PFSK-1 (cell line): ENCODE measurements at regions not wholly inside any gene's neighbourhood (a gene's known extent, or its start where the extent isn't known, plus 50 kb on each side); places are given as distances from the start of the nearest gene placed in this dataset.

Experiments used
- TAF1 ChIP-seq: IDR thresholded peaks from 2 replicates; pipeline ENCODE4 v1.6.1; 2012; ENCODE audit warnings: low read length, control low read depth, borderline replicate concordance; ENCODE audit not compliant: insufficient read depth
- TF ChIP-seq, protein P1 (sequence below), 2 experiments: IDR thresholded peaks; 2 replicates each; pipeline versions ENCODE4 v1.6.1 to v1.8.0; 2011 to 2012; ENCODE audit warnings: low read depth in 2 of 2, low read length in 2 of 2, control low read depth in 1 of 2, inconsistent platforms in 1 of 2, mild to moderate bottlenecking in 1 of 2, moderate library complexity in 1 of 2; ENCODE audit not compliant: insufficient read depth in 1 of 2

DNA sequence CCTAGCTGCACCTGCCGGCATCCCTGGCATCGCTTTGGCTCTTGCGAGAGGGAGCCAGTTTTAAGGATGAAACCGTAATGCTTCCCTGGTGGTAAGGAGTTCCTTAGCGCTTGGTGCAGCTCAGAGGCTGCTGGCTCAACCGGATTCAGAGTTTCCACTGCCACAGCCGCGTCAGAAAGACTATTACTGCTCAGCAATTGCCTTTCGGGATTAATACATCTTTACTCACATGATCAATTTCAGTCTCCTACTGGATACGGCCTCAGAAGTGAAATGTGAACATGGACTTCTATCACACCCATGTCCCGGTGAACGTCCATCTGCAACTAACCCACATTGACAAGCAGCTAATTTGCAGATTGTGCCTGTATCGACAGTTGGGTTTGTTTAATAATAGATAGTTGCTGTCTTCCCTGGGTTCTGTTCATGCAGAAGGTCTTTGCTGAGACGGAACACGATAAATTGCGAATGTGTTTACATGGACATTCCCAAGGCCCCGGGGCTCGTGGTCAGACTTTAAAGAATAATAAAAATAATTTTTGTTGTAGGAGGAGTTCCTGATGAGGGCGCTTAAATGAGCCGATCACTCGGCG lies 175.4 kb downstream of the ENGASE start:
- no peak for TF ChIP-seq TAF1
- TF ChIP-seq, protein P1, sequence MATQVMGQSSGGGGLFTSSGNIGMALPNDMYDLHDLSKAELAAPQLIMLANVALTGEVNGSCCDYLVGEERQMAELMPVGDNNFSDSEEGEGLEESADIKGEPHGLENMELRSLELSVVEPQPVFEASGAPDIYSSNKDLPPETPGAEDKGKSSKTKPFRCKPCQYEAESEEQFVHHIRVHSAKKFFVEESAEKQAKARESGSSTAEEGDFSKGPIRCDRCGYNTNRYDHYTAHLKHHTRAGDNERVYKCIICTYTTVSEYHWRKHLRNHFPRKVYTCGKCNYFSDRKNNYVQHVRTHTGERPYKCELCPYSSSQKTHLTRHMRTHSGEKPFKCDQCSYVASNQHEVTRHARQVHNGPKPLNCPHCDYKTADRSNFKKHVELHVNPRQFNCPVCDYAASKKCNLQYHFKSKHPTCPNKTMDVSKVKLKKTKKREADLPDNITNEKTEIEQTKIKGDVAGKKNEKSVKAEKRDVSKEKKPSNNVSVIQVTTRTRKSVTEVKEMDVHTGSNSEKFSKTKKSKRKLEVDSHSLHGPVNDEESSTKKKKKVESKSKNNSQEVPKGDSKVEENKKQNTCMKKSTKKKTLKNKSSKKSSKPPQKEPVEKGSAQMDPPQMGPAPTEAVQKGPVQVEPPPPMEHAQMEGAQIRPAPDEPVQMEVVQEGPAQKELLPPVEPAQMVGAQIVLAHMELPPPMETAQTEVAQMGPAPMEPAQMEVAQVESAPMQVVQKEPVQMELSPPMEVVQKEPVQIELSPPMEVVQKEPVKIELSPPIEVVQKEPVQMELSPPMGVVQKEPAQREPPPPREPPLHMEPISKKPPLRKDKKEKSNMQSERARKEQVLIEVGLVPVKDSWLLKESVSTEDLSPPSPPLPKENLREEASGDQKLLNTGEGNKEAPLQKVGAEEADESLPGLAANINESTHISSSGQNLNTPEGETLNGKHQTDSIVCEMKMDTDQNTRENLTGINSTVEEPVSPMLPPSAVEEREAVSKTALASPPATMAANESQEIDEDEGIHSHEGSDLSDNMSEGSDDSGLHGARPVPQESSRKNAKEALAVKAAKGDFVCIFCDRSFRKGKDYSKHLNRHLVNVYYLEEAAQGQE (IDR thresholded peaks at IDR 0.05; ENCODE audit: insufficient read depth in 1 of 2, low read depth in 2 of 2, low read length in 2 of 2), result no peak
